IMR-90 (cell line): ENCODE measurements at regions not wholly inside any gene's neighbourhood (a gene's known extent, or its start where the extent isn't known, plus 50 kb on each side); places are given as distances from the start of the nearest gene placed in this dataset.

Experiments
- ATAC-seq: fragments of 200-7000 bp; cut with Tn5 transposase; 2 replicates; pipeline ENCODE4 v1.9.1; 2020; ENCODE audit warnings: low read depth, mild to moderate bottlenecking, moderate library complexity
- BruUV-seq: library from RNA; stranded (reverse); fragments of 400-500 nt; replicated peaks from 2 replicates; lab custom pipeline; 2021; lab: Mats Ljungman, UMichigan
- CTCF ChIA-PET: fragments of 300-600 bp; formaldehyde crosslinking; extraction: SDS; loops from one replicate; lab custom pipeline; 2021; ENCODE audit warnings: antibody characterized with exemption; lab: Yijun Ruan, JAX
- POLR2A ChIA-PET: fragments of 300-600 bp; sonication (Branson Sonifier 250); formaldehyde crosslinking; loops from one replicate; lab custom pipeline; 2022; ENCODE audit warnings: antibody characterized with exemption; ENCODE audit not compliant: unreplicated experiment; lab: Charles Lee
- DNase-seq: peaks from one replicate; pipeline ENCODE4 v3.0.0; 2013
- H2AFZ ChIP-seq: replicated peaks from 2 replicates; pipeline ENCODE3; 2013; ENCODE audit warnings: low read length, mild to moderate bottlenecking; ENCODE audit not compliant: poor library complexity
- H2AK5ac ChIP-seq: 2 replicates; pipeline ENCODE4 v1.6.1; 2013; ENCODE audit warnings: low read depth, low read length, inconsistent platforms
- H2AK9ac ChIP-seq: replicated peaks from 2 replicates; pipeline ENCODE3; 2013; ENCODE audit warnings: mild to moderate bottlenecking, low read depth, low read length, moderate library complexity; ENCODE audit not compliant: poor library complexity
- H2BK120ac ChIP-seq: 2 replicates; pipeline ENCODE4 v1.6.1; 2013; ENCODE audit warnings: low read depth, low read length, inconsistent platforms
- H2BK15ac ChIP-seq: 3 replicates; pipeline ENCODE4 v1.6.1; 2013; ENCODE audit warnings: low read depth, low read length, inconsistent platforms
- H2BK20ac ChIP-seq: 2 replicates; pipeline ENCODE4 v1.6.1; 2013; ENCODE audit warnings: low read depth, mild to moderate bottlenecking, inconsistent platforms, low read length, moderate library complexity
- H2BK5ac ChIP-seq: 2 replicates; pipeline ENCODE4 v1.6.1; 2013; ENCODE audit warnings: mild to moderate bottlenecking, low read depth, low read length, inconsistent platforms; ENCODE audit not compliant: poor library complexity, severe bottlenecking
- H3K14ac ChIP-seq: replicated peaks from 2 replicates; pipeline ENCODE4 v1.6.1; 2013; ENCODE audit warnings: low read depth, low read length, inconsistent platforms
- H3K18ac ChIP-seq: 2 replicates; pipeline ENCODE4 v1.6.1; 2013; ENCODE audit warnings: low read depth, low read length, control low read depth
- H3K23ac ChIP-seq: 2 replicates; pipeline ENCODE4 v1.6.1; 2013; ENCODE audit warnings: low read depth, low read length, inconsistent platforms
- H3K27ac ChIP-seq: 2 replicates; pipeline ENCODE4 v1.5.1; 2013; ENCODE audit warnings: mild to moderate bottlenecking, control low read depth, low read length; ENCODE audit not compliant: insufficient read depth
- H3K27me3 ChIP-seq: 2 replicates; pipeline ENCODE4 v1.6.1; 2013; ENCODE audit warnings: low read length; ENCODE audit not compliant: control insufficient read depth, insufficient read depth
- H3K36me3 ChIP-seq: 2 replicates; pipeline ENCODE4 v1.6.1; 2013; ENCODE audit warnings: low read length, mixed read lengths; ENCODE audit not compliant: control insufficient read depth, insufficient read depth
- H3K4ac ChIP-seq: 2 replicates; pipeline ENCODE4 v1.6.1; 2013; ENCODE audit warnings: low read depth, low read length, inconsistent platforms
- H3K4me1 ChIP-seq: 2 replicates; pipeline ENCODE4 v1.6.1; 2013; ENCODE audit warnings: low read length, mixed read lengths; ENCODE audit not compliant: control insufficient read depth, insufficient read depth
- H3K4me2 ChIP-seq: 2 replicates; pipeline ENCODE4 v1.6.1; 2013; ENCODE audit warnings: low read depth, mild to moderate bottlenecking, control low read depth, low read length, moderate library complexity
- H3K4me3 ChIP-seq: 2 replicates; pipeline ENCODE4 v1.5.1; 2013; ENCODE audit warnings: low read depth, mild to moderate bottlenecking, control low read depth, low read length, moderate library complexity; ENCODE audit not compliant: insufficient read depth
- H3K56ac ChIP-seq: 2 replicates; pipeline ENCODE4 v1.6.1; 2013; ENCODE audit warnings: low read length, inconsistent platforms; ENCODE audit not compliant: insufficient read depth; ENCODE audit errors: extremely low read depth
- H3K79me1 ChIP-seq, 2 experiments: 2 replicates each; pipeline ENCODE4 v1.6.1; 2013; ENCODE audit warnings: low read length in 2 of 2, inconsistent platforms in 1 of 2, low read depth in 1 of 2
- H3K9ac ChIP-seq: 2 replicates; pipeline ENCODE4 v1.6.1; 2013; ENCODE audit warnings: low read depth, low read length, control low read depth
- H3K9me1 ChIP-seq: 2 replicates; pipeline ENCODE4 v1.6.1; 2013; ENCODE audit warnings: low read length, inconsistent platforms; ENCODE audit not compliant: insufficient read depth
- H3K9me3 ChIP-seq: 2 replicates; pipeline ENCODE4 v1.6.1; 2013; ENCODE audit warnings: low read length; ENCODE audit not compliant: control insufficient read depth, insufficient read depth
- H4K20me1 ChIP-seq: 2 replicates; pipeline ENCODE4 v1.6.1; 2013; ENCODE audit warnings: low read length, inconsistent platforms; ENCODE audit not compliant: insufficient read depth
- H4K5ac ChIP-seq: 2 replicates; pipeline ENCODE4 v1.6.1; 2013; ENCODE audit warnings: mild to moderate bottlenecking, low read depth, low read length, control low read depth
- H4K8ac ChIP-seq, 2 experiments: 2 replicates each; pipeline ENCODE4 v1.6.1; 2013; ENCODE audit warnings: low read depth in 2 of 2, low read length in 2 of 2, control low read depth in 1 of 2, inconsistent platforms in 1 of 2
- H4K91ac ChIP-seq: 2 replicates; pipeline ENCODE4 v1.6.1; 2013; ENCODE audit warnings: low read depth, low read length, inconsistent platforms; ENCODE audit not compliant: insufficient read depth
- BHLHE40 ChIP-seq: fragments of 150-350 bp; IDR thresholded peaks from 2 replicates; pipeline ENCODE4 v1.6.1; 2016; ENCODE audit warnings: mild to moderate bottlenecking, low read depth, low read length
- CEBPB ChIP-seq: IDR thresholded peaks from 2 replicates; pipeline ENCODE4 v1.6.1; 2012; ENCODE audit warnings: low read depth, low read length, improper control_type of control experiment
- CHD1 ChIP-seq: IDR thresholded peaks from 2 replicates; pipeline ENCODE4 v1.6.1; 2012; ENCODE audit warnings: low read depth, low read length, improper control_type of control experiment
- CTCF ChIP-seq: conservative IDR thresholded peaks from 2 replicates; pipeline ENCODE4 v1.5.1; 2012; ENCODE audit warnings: mild to moderate bottlenecking, low read depth, low read length, improper control_type of control experiment
- ELK1 ChIP-seq: fragments of 150-350 bp; IDR thresholded peaks from 2 replicates; pipeline ENCODE4 v1.6.1; 2016; ENCODE audit warnings: low read depth, mild to moderate bottlenecking, low read length, moderate library complexity, borderline replicate concordance
- FOS ChIP-seq: fragments of 150-350 bp; IDR thresholded peaks from 2 replicates; pipeline ENCODE4 v1.6.1; 2016; ENCODE audit warnings: low read depth, low read length
- MAFK ChIP-seq: IDR thresholded peaks from 2 replicates; pipeline ENCODE4 v1.6.1; 2012; ENCODE audit warnings: low read depth, low read length, improper control_type of control experiment
- MAZ ChIP-seq: IDR thresholded peaks from 2 replicates; pipeline ENCODE4 v1.6.1; 2012; ENCODE audit warnings: low read depth, mild to moderate bottlenecking, low read length, improper control_type of control experiment, moderate library complexity, borderline replicate concordance
- MXI1 ChIP-seq: IDR thresholded peaks from 2 replicates; pipeline ENCODE4 v1.6.1; 2012; ENCODE audit warnings: low read depth, mild to moderate bottlenecking, low read length, moderate library complexity, borderline replicate concordance
- NFE2L2 ChIP-seq: fragments of 150-350 bp; IDR thresholded peaks from 2 replicates; pipeline ENCODE4 v1.6.1; 2016; ENCODE audit warnings: low read depth, mild to moderate bottlenecking, low read length
- POLR2A ChIP-seq: IDR thresholded peaks from 2 replicates; pipeline ENCODE4 v1.6.1; 2012; ENCODE audit warnings: mild to moderate bottlenecking, low read depth, low read length
- RAD21 ChIP-seq: IDR thresholded peaks from 2 replicates; pipeline ENCODE4 v1.6.1; 2012; ENCODE audit warnings: low read length, improper control_type of control experiment
- RCOR1 ChIP-seq: IDR thresholded peaks from 2 replicates; pipeline ENCODE4 v1.6.1; 2012; ENCODE audit warnings: mild to moderate bottlenecking, low read length, improper control_type of control experiment; ENCODE audit not compliant: insufficient replicate concordance
- RFX5 ChIP-seq: IDR thresholded peaks from 2 replicates; pipeline ENCODE4 v1.8.0; 2012; ENCODE audit warnings: low read depth, mild to moderate bottlenecking, low read length, moderate library complexity
- SMC3 ChIP-seq: fragments of 150-350 bp; IDR thresholded peaks from 2 replicates; pipeline ENCODE4 v1.6.1; 2016; ENCODE audit warnings: low read depth, mild to moderate bottlenecking, antibody characterized with exemption, low read length, moderate library complexity
- WGBS, 2 experiments: methylation state at CpG; one replicate each; pipeline versions ENCODE4 v1.1.5 to v1.1.7; 2013; ENCODE audit warnings: missing lambda C conversion rate in 2 of 2; ENCODE audit not compliant: insufficient read length in 1 of 2; ENCODE audit errors: extremely low coverage in 2 of 2; 5-methylcytosine and 5-hydroxymethylcytosine counted together
- dilution Hi-C: fragments of 300-500 bp; cut with HindIII; formaldehyde crosslinking; loops from one replicate; pipeline ENCODE4 v1.14.3; 2018; ENCODE audit warnings: low sequenced_read_pairs; ENCODE audit not compliant: unreplicated experiment
- in situ Hi-C: fragments of 300-500 bp; cut with MboI; formaldehyde crosslinking; loops from 3 replicates; pipeline ENCODE4 v1.14.3; 2019; ENCODE audit warnings: low sequenced_read_pairs, inconsistent platforms, mixed read lengths
- intact Hi-C: fragments of 100-400 bp; cut with micrococcal nuclease; formaldehyde crosslinking; loops from 2 replicates; pipeline ENCODE4 v1.10.0; 2022
- TF ChIP-seq, protein P1 (sequence below): fragments of 150-350 bp; IDR thresholded peaks from 2 replicates; pipeline ENCODE4 v1.6.1; 2017; ENCODE audit warnings: mild to moderate bottlenecking, antibody characterized with exemption, low read length, low read depth

- DNase-seq: no peak
- no peak overlapping the region for H4K8ac ChIP-seq
- no peak for ATAC-seq
- TF ChIP-seq RAD21 (no peak), MXI1 (no peak), BHLHE40 (no peak), MAFK (no peak), RCOR1 (no peak), MAZ (no peak), RFX5 (no peak), NFE2L2 (no peak), CHD1 (no peak), CTCF (no peak), CEBPB (no peak), SMC3 (no peak), FOS (no peak), ELK1 (no peak), POLR2A (no peak)
- TF ChIP-seq, protein P1, sequence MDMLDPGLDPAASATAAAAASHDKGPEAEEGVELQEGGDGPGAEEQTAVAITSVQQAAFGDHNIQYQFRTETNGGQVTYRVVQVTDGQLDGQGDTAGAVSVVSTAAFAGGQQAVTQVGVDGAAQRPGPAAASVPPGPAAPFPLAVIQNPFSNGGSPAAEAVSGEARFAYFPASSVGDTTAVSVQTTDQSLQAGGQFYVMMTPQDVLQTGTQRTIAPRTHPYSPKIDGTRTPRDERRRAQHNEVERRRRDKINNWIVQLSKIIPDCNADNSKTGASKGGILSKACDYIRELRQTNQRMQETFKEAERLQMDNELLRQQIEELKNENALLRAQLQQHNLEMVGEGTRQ: no peak
- H2BK5ac ChIP-seq: no peak overlapping the region
- H3K79me1 ChIP-seq: no peaks in the 10 kb centered on the region
- H3K23ac ChIP-seq: no peak overlapping the region
- H4K5ac ChIP-seq: no peak overlapping the region
- no peak overlapping the region for H2AK5ac ChIP-seq
- no peaks in the 10 kb centered on the region for H4K20me1 ChIP-seq
- H3K9ac ChIP-seq: no peak overlapping the region
- no peak overlapping the region for H2BK120ac ChIP-seq
- H3K18ac ChIP-seq: no peak overlapping the region
- in situ Hi-C loops (no loop called here), intact Hi-C loops (no loop called here), dilution Hi-C loops (no loop called here)
- H3K4me2 ChIP-seq: no peak overlapping the region
- no peak overlapping the region for H2BK20ac ChIP-seq
- ChIA-PET POLR2A (no interaction called here), CTCF (no interaction called here)
- H3K4ac ChIP-seq: no peak overlapping the region
- no peaks in the 10 kb centered on the region for H3K27me3 ChIP-seq
- no peak overlapping the region for H2BK15ac ChIP-seq
- H3K14ac ChIP-seq: no peak overlapping the region
- H3K4me3 ChIP-seq: no peak overlapping the region
- H3K27ac ChIP-seq: no peak overlapping the region
- H3K4me1 ChIP-seq: no peaks in the 10 kb centered on the region
- 83% methylated on average over 1 of the region's 3 CpGs; no CpG with 5 or more reads in 1 of the 2 experiments for WGBS, 2 experiments
- H3K36me3 ChIP-seq: no peaks in the 10 kb centered on the region
- no peak overlapping the region for H4K91ac ChIP-seq
- no peak overlapping the region for H2AFZ ChIP-seq
- H2AK9ac ChIP-seq: no peak overlapping the region
- H3K56ac ChIP-seq: no peak overlapping the region
- peaks cover 11% of the 10 kb centered on the region for H3K9me3 ChIP-seq
- no peaks in the 10 kb centered on the region for H3K9me1 ChIP-seq
- BruUV-seq: no TSS peak
Observed at GRCh38 chr5:4704951-4705350, 435.2 kb upstream of the ADAMTS16 start.
